Stimulated activated CD4-positive, alpha-beta T cell treated with anti-CD3 and anti-CD28 coated beads, Interleukin-12 subunit alpha, Interleukin-12 subunit beta, amount 100 ng/mL, for 4 hours (primary cell): ENCODE measurements at regions not wholly inside any gene's neighbourhood (a gene's known extent, or its start where the extent isn't known, plus 50 kb on each side); places are given as distances from the start of the nearest gene placed in this dataset.
"Not testable (repeated sequence)": the region's sequence is repeated elsewhere in the genome, so short reads cannot be mapped to it uniquely, and the experiment has no call there.

Source experiments
- DNase-seq: peaks from one replicate; pipeline ENCODE4 v3.0.0-alpha.2; 2020

DNA sequence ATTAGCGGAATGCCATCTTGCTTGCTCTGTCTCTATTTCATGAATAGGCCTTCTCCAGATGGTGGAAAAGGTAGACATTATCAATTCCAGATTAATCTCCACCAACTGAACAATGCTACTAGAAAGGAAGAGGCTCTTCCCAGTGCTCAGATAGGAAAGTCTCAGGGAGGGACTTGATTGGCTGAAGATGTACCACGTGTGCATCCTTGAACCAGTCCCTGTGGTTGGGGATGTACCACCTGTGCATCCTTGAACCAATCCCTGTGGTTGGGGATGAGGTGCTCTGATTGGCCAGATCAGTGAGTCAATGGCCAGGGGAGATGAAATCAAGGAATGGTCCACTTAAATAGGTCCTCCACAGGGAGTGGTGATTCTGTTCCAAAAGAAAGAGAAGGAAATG lies 246.2 kb downstream of the NPIPA7 start:
- DNase-seq = not testable (repeated sequence)

DNA sequence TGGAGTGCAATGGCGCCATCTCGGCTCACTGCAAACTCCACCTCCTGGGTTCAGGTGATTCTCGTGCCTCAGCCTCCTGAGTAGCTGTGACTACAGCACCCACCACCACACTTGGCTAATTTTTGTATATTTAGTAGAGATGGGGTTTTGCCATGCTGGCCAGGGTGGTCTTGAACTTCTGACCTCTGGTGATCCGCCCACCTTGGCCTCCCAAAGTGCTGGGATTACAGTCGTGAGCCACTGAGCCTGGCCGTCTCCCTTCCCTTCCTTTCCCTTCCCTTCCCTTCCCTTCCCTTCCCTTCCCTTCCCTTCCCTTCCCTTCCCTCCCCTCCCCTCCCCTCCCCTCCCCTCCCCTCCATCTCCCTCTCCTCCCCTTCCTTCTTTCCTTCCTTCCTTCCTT lies 248.9 kb downstream of the NPIPA7 start:
- not testable (repeated sequence) for DNase-seq

DNA sequence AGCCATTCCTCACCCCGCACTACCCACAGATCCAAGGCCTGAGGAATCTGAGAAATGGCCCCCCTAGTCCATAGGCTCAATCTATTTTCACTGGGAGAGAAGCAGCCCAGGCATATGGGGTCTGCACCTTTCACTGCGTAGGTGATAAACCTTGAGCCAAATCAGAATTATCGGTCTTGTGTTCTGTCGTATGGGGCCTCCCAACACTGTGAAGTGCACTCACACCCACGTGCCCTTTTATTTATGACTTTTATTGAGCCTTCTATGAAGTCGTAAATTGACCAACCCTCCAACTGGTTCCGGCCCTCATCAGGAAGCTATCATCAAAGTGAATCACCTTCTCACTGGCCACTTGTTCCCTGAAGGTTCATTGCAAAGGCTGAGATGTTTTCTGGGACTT lies 259.3 kb downstream of the NPIPA7 start:
- not testable (repeated sequence) for DNase-seq

DNA sequence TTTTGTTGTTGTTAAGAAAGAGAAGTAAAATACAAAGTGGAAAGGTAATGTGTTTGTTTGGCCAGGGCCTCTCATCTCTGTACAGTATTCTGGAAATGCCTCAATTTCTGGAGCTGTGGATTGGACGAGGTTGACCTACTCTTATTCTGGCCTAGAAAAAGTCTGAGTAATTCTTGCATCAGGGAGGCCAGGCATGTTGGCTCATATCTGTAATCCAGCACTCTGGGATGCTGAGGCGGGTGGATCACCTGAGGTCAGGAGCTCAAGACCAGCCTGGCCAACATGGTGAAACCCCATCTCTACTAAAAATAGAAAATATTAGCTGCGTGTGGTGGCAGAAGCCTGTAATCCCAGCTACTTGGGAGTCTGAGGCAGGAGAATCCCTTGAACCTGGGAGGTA lies 259.8 kb downstream of the NPIPA7 start:
- DNase-seq = not testable (repeated sequence)

DNA sequence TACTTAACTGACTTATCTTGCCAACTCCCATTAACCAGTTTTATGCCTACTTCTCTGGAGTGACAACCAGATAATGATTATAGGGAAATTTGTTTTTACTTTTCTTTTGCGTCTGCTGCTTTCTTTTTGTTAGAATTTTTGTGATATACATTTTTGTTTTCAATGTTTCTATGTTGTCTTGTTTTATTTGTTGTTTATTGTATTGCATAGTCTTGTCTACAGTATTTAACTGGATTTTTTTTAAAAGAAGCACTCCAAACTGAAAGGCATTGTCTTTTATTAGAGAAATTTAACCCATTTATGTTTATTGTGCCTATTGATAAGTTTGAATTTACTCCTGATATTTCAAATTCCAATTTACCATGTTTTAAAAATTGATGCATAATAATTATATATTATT lies 264.9 kb downstream of the NPIPA7 start:
- DNase-seq = not testable (repeated sequence)

DNA sequence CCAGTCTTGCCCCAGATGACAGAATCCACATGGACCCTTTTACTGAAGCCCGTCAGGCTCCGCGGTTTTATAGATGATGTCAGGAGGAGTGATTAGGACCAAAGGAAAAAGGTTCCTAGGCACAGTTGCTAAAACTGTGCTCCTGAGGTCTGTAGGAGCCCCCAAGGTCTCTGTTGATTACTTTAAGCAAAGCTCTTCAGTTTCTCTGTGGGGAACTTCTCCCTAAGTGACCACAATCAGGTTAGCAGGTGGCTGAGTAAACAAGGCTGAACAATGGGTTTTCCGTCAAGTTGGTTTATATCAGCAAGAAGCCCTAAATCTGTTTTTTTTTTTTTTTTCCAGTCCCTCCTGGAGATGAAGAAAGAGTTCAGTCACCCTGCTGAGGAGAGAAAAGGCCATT lies 269.1 kb downstream of the NPIPA7 start:
- not testable (repeated sequence) for DNase-seq

DNA sequence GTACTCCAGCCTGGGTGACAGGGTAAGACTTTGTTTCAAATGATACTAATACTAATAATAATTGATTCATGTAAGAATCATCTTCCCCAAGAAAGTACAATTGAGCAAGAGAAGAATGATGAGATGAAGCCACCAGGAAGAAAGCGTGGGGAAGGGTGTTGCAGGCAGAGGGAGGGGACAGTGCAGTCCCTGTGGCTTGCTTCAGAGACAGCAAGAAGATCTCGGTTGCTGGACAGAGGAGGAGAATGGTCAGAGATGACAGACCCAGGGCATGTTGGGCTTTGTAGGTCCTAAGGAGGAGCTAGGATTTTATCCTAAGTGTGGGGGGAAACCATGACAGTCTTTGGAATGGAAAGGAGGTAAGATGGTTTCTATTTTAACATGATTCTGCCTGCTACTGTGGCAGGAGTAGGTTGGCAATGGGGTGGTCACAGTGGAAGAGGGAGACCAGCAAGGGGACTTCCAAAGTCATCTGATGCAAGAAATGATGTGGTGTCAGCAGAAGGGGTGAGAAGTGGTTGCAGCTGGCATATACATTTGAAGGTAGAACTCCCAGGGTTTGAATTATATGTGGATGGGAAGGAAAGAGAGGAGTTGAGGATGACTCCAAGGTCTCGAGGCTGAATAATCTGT lies 293.4 kb downstream of the NPIPA7 start:
- DNase-seq = not testable (repeated sequence)

DNA sequence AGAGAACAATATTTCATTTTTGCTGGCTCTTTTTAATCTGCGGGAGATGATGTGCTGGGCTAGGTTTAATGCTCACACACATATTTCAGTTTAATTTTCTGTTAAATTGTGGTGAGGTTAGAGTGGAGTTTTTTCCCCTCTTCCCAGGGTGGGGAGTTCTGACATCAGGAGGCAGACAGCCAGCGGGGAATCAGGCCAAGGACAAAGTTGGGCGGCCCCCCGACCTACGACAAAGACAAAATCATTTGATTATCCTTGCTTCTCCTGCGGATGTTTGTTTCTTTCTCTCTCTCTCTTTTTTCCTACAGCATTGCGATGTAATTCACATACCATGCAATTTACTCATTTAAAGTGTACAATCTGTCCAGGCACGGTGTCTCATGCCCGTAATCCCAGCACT lies 295.9 kb downstream of the NPIPA7 start:
- not testable (repeated sequence) for DNase-seq

DNA sequence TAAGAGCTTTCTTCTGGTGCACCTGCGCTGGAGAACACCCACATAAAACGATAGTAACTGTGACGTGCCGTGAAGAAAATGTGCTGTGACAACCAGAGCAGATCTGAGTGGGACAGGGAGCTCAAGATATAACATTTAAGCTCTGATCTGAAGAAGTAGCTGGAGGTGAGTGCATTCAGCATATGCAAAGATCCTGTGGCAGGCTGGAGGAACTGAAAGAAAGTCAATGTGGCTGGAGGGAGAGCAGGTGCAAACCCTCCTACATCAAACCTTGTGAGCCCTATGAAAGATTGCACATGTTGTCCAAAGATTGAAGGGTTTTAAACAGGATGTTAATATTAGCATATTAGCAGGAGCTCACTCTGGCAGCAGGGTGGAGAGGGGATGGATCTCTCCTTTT lies 342.9 kb downstream of the NPIPA7 start:
- DNase-seq = not testable (repeated sequence)

DNA sequence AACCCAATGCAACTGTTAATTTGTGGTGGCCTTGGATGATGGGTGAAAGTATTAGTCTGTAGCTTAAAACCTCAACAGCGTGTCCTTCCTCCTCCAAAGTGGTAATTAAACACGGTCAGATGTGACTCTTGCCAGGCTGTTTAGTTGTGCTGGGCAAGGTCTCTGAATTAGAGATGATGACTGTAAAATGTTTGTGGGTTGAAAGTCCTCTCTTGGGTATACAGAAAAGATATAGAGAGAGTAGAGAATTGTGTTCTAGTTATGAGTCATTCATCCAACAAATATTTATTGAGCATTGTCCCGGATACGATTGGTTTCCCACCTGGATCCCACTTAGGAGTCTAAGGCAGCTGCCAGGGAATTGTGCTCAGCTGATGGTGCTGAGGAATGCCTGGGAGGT lies 343.7 kb downstream of the NPIPA7 start:
- not testable (repeated sequence) for DNase-seq

DNA sequence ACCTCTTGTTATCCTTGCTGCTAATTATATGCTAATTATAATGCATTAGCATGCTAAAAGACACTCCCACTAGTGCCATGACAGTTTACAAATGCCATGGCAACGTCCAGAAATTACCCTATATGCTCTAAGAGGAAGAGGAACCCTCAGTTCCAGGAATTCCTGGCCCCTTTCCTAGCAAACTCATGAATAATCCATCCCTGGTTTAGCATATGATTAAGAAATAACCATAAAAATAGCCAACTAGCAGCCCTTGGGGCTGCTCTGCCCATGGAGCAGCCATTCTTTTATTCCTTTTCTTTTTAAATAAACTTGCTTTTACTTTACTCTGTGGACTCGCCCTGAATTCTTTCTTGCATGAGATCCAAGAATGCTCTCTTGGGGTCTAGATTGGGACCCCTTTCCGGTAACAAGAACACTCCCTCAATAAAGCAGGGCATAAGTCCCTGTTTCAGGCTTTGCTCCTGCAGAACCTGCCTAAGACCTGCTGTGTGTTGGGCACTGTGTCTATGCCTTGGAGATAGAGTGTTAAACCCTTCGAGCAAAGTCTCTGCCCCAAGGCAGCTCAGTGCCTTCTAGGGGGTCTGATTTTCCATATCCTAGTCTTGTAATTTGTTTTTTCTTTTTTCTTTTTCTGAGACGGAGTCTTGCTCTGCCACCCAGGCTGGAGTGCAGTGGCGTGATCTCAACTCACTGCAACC lies 345.0 kb downstream of the NPIPA7 start:
- DNase-seq = not testable (repeated sequence)

DNA sequence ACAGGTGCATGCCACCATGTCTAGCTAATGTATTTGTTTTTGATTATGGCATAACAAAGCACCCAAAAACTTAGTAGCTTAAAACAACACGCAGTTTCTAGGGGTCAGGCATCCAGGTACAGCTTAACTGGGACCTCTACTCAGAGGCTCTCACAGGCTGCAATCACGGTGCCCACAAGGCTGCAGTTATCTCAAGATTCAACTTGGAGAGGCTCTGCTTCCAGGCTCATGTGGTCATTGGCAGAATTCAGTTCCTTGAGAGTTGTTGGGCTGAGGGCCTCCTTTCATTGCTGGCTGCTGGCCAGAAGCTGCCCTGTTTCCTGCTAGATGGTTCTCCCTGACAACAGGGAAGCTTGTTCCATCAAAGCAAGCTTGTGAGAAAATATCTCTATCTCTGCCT lies 348.1 kb downstream of the NPIPA7 start:
- DNase-seq = not testable (repeated sequence)

DNA sequence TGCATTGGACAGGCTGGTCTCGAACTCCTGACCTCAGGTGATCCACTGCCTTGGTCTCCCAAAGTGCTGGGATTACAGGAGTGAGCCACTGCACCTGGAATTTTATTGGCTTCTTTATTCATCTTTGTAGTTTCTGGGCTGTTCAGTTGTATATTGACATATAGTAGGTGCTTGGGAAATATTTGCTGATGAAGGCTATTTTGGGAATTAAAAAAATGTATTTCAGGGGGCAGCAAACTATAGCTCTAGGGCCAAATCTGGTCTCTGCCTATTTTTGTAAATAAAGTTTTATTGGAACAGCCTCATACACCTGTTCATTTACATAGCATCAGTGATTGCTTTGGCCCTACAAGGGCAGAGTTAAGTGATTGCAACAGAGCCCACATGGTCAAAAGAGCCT lies 363.6 kb downstream of the NPIPA7 start:
- DNase-seq = not testable (repeated sequence)

DNA sequence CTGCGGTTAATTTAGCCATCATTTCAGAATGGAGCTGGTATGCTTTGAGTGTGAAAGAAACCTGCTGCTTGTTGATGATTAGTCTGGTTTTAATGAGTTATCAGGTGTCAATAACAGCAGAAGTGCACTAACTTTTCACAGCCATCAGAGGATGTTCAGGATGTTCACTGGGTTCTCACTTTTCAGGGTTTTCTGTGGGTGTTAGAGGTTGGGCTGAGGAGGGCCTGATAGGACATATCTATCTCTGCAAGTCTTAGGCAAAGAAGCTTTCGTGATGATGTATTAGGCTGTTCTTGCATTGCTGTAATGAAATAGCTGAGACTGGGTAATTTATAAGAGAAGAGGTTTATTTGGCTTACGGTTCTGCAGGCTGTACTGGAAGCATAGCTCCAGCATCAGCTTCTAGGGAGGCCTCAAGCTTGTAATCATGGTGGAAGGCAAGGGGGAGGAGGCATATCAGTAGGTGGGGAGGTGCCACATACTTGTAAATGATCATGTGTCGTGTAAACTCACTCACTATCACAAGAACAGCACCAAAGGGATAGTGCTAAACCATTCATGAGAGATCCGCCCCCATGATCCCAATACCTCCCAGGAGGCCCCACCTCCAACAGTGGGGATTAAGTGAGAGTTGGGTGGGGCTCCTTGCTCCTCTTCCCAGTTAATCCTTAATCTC lies 376.2 kb downstream of the NPIPA7 start:
- not testable (repeated sequence) for DNase-seq

DNA sequence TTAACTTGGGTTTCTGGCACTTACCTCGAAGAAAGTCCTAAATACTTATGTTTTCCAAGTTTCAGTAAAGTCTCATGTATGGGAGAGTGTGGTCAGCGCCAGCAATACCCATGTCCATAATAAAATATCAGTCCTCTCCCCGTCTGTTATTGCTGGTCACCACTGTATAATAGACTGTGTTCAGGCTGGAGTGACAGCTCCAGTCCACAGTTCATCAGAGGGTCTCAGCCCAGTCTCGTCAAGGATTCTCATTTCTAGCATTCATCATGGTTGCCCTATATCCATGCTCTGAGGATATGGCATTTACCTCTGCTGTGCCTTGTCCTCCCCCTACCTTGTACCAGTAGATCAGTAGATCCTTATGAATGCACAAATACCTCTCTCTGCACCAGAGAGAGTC lies 384.5 kb downstream of the NPIPA7 start:
- DNase-seq = no peak

DNA sequence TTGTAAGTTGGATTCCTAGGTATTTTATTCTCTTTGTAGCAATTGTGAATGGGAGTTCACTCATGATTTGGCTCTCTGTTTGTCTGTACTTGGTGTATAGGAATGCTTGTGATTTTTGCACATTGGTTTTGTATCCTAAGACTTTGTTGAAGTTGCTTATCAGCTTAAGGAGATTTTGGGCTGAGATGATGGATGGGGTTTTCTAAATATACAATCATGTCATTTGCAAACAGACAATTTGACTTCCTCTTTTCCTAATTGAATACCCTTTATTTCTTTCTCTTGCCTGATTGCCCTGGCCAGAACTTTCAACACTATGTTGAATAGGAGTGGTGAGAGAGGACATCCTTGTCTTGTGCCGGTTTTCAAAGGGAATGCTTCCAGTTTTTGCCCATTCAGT lies 391.8 kb downstream of the NPIPA7 start:
- not testable (repeated sequence) for DNase-seq

DNA sequence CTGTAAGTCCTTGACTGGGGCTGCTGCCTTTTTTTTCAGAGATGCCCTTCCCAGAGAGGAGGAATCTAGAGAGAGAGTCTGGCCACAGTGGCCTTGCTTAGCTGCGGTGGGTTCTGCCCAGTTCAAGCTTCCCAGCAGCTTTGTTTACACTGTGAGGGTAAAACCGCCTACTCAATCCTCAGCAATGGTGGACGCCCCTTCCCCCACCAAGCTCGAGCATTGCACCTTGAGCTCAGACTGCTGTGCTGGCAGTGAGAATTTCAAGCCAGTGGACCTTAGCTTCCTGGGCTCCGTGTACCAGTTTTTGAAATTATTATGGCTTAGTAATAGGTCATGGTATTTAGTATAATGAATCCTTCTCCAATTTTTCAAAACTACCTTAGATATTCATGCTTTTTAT lies 395.4 kb downstream of the NPIPA7 start:
- DNase-seq = no peak

DNA sequence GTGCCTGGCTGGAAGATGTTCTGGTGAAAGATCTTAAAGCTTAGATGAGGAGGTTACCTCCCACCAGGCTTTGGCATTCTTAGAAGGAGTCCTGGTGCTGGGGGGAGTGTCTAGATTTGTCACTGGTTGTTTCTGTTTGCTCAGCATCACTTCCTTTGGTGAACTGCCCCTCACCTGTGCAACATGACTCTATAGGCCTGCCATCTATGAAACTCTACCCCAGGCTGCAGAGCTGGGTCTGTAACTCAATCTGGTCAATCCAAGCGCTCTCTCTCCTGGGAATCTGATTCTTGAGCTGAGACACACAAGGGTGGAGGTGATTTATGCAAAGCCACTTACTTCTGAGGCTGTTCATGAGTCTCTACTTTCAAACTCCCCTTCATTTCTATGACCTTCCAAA lies 399.4 kb downstream of the NPIPA7 start:
- no peak for DNase-seq

DNA sequence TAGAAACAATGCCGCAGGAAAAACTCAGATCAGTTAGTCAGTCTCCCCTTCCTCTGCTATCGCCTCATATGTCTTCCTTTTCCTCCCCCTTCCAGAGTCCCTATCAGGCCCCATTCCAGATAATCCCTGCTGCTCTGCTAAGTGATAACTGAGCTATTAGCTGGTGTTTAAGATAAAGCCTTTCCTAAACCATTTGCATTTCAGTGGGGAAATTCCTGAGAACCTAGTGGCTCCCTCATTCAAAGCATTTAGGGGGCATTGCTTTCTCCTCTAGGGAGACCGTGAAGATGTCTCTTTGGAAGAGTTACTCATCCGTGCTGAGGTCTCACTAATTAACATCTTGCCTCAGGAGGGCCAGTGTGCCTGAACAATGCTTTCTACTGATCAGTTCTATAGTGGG lies 401.6 kb downstream of the NPIPA7 start:
- no peak for DNase-seq

DNA sequence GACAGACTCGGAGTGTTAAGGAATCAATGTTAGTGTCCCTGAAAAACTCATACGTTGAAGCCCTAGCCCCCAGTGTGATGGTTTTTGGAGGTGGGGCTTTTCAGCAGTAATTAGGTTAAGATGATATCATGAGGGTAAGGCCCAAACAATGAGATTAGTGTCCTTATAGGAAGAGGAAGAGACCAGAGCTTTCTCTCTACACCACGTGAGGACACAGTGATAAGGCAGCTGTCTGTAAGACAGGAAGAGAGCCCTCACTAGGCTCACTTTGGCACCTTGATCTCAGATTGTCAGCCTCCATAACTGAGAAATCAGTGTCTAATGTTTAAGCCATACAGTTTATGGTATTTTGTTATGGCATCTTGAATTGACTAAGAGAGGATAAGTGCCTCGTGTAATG lies 403.2 kb downstream of the NPIPA7 start:
- no peak for DNase-seq

DNA sequence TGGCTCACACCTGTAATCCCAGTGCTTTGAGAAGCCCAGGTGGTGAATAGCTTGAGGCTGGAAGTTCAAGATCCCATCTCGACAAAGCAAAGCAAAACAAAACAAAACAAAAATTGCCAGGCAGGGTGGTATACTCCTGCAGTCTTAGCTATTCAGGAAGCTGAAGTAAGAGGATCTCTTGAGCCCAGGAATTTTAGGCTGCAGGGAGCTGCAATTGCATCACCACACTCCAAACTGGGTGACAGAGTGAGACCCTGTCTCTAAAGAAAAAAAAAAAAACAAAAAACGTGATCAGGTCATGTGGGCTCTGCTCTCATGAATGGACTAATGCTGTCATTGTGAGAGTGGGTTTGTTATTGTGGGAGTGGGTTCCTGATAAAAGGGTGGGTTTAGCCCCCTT lies 409.1 kb downstream of the NPIPA7 start:
- no peak for DNase-seq

DNA sequence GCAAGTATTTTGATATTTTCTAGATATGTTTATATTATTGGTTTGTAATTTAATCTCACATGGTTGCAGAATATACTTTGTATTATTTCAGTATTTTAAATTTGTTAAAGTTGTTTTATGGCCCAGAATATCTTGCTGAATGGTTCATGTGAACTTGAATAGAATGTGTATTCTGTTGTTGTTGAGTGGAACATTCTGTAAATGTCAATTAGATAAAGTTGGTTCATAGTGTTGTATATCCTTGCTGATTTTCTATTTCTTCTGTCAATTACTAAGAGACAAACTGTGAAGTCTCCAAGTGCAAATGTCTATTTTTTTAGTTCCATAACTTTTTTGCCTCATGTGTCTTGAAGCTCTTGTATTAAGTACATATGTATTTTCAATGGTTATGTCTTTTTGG lies 411.7 kb downstream of the NPIPA7 start:
- DNase-seq = no peak

DNA sequence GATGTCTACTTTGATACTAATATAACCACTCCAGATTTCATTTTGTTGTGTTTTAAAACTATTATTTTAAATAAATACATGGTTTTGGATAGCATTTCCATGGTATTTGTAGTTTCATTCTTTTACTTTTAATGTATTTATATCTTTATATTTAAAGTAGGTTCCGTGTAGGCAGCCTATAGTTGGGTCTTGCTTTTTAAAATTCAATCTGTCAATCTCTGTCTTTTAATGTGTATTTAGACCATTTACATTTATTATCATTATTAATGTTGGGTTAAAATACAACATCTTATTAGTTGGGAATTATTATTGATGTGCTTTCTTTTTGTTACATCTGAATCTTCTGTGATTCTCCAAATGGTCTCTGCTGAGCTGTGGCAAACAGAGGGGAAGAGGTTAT lies 412.1 kb downstream of the NPIPA7 start:
- DNase-seq = no peak

DNA sequence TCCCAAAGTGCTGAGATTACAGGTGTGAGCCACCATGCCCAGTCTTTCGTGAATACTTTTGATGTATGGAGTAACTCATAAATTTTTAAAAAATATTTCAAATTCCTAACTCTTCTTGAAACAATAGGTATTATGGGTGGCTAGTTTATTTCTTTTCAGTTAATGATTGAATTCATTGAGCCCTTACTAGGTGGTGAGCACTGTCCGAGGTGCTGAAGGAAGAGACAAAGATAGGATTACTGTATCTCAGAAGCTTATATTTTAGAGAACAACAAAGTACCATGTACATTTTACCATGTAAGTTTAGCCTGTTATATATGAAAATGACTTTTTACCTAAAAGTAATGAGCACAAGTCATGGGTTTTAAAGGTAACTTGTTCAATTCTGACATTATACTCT lies 418.3 kb downstream of the NPIPA7 start:
- no peak for DNase-seq
